Naive thymus-derived CD8-positive, alpha-beta T cell (primary cell): ENCODE measurements at regions not wholly inside any gene's neighbourhood (a gene's known extent, or its start where the extent isn't known, plus 50 kb on each side); places are given as distances from the start of the nearest gene placed in this dataset.

Experiments
- ATAC-seq, 2 donors: fragments of 150-1000 bp; cut with Tn5 transposase in 1 of 2; sonication (Bioruptor Pico), chemical (Tn5 transposase) in 1 of 2; 1 replicate in 1 of 2; 2 replicates in 1 of 2; pipeline ENCODE4 v1.10.0; 2021; ENCODE audit warnings: mild to moderate bottlenecking in 2 of 2, moderate library complexity in 2 of 2
- POLR2A ChIA-PET: fragments of 350-600 bp; sonication (Branson Sonifier 250); formaldehyde crosslinking; loops from one replicate; lab custom pipeline; 2021; ENCODE audit warnings: antibody characterized with exemption; lab: Charles Lee
- DNase-seq, 10 donors: peaks; one replicate each; pipeline versions ENCODE4 v3.0.0 to v3.0.0-alpha.2; 2020 to 2022
- H3K27ac Mint-ChIP-seq, 10 donors: one replicate each; pipeline ENCODE4 v1.8.0; 2020 to 2022; ENCODE audit warnings: mild to moderate bottlenecking in 10 of 10, mixed read lengths in 10 of 10, moderate library complexity in 4 of 10, inconsistent platforms in 1 of 10
- H3K27me3 Mint-ChIP-seq, 5 donors: one replicate each; pipeline ENCODE4 v1.8.0; 2021 to 2022; ENCODE audit warnings: mixed read lengths in 5 of 5
- H3K36me3 Mint-ChIP-seq, 3 donors: one replicate each; pipeline ENCODE4 v1.8.0; 2020 to 2022; ENCODE audit warnings: mixed read lengths in 3 of 3, mild to moderate bottlenecking in 2 of 3, inconsistent platforms in 1 of 3
- H3K4me1 Mint-ChIP-seq, 4 donors: one replicate each; pipeline ENCODE4 v1.8.0; 2021 to 2022; ENCODE audit warnings: mixed read lengths in 4 of 4
- H3K4me3 Mint-ChIP-seq, 10 donors: one replicate each; pipeline ENCODE4 v1.8.0; 2020 to 2022; ENCODE audit warnings: mild to moderate bottlenecking in 10 of 10, mixed read lengths in 10 of 10, moderate library complexity in 6 of 10, inconsistent platforms in 1 of 10
- H3K9me3 Mint-ChIP-seq, 9 donors: one replicate each; pipeline ENCODE4 v1.8.0; 2020 to 2022; ENCODE audit warnings: mixed read lengths in 9 of 9, mild to moderate bottlenecking in 3 of 9, inconsistent platforms in 1 of 9, moderate library complexity in 1 of 9

DNA sequence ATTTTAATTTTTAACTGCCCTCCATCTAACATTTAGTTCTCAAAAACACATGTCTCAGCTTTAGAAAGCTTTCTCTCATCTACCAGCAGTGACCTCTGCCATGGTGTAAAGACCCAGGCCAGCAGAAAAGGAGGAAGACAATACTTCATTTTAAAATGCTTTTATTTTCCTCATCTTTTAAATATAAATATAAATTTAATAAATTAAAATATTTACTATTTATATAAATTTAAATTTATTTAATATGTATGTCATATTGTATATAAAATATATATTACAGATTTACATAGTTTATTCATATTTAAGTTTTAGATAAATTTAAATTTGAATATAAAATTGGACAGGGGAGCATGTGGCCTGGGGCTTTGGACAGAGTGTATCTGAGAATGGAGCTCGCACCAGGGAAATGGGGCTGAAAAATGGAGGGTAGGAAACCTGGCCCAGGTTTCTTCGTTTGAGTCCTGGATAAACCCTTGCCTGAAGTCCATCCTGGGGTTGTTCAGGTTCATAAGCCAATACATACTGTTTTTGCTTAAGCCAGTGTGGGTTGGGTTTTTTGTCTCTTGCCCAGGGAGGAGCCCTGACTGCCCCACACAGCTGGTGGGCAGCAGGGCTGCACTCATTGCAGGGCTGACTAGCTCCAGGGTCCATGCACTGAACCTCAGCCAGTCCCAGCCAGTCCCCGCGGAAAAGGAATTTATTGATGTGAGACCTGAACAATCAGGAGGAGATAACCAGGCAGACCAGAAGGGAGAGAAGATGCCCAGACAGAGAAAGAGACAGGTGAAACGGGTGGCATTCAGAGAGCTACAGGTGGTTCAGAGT, 77.3 kb upstream of the LAPTM4A start:
- no peak overlapping the region for H3K27ac Mint-ChIP-seq
- ATAC-seq = no peak
- POLR2A ChIA-PET = no interaction called here
- no peaks in the 10 kb centered on the region for H3K4me1 Mint-ChIP-seq
- no peak for DNase-seq
- H3K9me3 Mint-ChIP-seq = no peaks in the 10 kb centered on the region
- peaks cover 8 to 30% (median 16%) of the 10 kb centered on the region in 5 donors for H3K27me3 Mint-ChIP-seq
- no peak overlapping the region for H3K4me3 Mint-ChIP-seq
- no peaks in the 10 kb centered on the region for H3K36me3 Mint-ChIP-seq

DNA sequence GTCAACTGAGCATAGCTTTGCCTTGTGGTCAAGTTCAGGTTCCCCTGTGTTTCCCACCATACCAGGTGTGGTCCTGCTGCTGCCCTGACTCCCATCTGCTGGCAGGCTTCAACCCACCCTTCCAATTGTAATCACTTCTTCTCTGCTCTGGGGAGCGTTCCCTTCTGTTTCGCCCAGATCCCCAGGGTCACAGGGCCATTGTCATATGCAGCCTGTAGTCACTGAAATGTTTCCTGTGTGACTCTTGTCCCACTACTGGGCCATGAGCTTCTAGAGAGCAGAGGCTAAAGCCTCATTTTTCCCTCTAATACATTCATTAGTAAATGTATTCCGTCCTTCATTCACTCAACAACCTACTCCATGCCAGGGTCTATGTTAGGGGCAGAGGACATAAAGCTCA, 75.0 kb upstream of the LAPTM4A start:
- H3K4me1 Mint-ChIP-seq = no peaks in the 10 kb centered on the region
- ATAC-seq (no peak), DNase-seq (no peak)
- no peak overlapping the region for H3K4me3 Mint-ChIP-seq
- no peaks in the 10 kb centered on the region for H3K9me3 Mint-ChIP-seq
- POLR2A ChIA-PET = no interaction called here
- H3K27ac Mint-ChIP-seq = no peak overlapping the region
- H3K36me3 Mint-ChIP-seq = no peaks in the 10 kb centered on the region
- H3K27me3 Mint-ChIP-seq = peaks cover 0 to 25% (median 5%) of the 10 kb centered on the region in 5 donors

DNA sequence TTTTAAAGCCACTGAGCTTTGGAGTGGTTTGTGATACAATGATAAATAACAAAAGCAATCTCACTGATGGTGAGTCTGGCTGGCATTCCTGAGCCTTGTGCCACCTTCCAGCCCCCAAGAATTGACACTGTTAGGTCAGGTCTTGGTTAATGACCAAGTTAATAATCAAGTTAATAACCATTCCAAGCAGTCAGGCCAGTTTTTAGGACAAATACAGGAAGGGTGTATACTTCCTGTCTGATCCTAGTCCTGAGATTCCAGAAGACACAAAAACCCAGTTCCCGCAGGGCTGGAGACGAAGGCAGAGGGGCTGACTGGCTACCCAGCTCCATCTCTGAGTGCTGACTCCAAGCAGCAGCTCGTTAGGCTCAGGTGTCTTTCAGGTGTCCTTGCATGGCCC, 74.6 kb upstream of the LAPTM4A start:
- H3K27ac Mint-ChIP-seq = no peak overlapping the region
- H3K4me3 Mint-ChIP-seq = no peak overlapping the region
- POLR2A ChIA-PET = no interaction called here
- no peaks in the 10 kb centered on the region for H3K36me3 Mint-ChIP-seq
- no peaks in the 10 kb centered on the region for H3K4me1 Mint-ChIP-seq
- ATAC-seq (no peak), DNase-seq (no peak)
- H3K27me3 Mint-ChIP-seq = peaks cover 0 to 24% (median 5%) of the 10 kb centered on the region in 5 donors
- no peaks in the 10 kb centered on the region for H3K9me3 Mint-ChIP-seq

GRCh38 chr2:20125616-20126015, 74.2 kb upstream of the LAPTM4A start:
- H3K9me3 Mint-ChIP-seq = no peaks in the 10 kb centered on the region
- H3K4me1 Mint-ChIP-seq = no peaks in the 10 kb centered on the region
- peak overlapping the region in 1 of 10 donors; percentile 49 for H3K27ac Mint-ChIP-seq
- H3K4me3 Mint-ChIP-seq = no peak overlapping the region
- H3K27me3 Mint-ChIP-seq = peaks cover 0 to 20% (median 5%) of the 10 kb centered on the region in 5 donors
- POLR2A ChIA-PET = no interaction called here
- DNase-seq = no peak
- ATAC-seq = no peak
- H3K36me3 Mint-ChIP-seq = no peaks in the 10 kb centered on the region

DNA sequence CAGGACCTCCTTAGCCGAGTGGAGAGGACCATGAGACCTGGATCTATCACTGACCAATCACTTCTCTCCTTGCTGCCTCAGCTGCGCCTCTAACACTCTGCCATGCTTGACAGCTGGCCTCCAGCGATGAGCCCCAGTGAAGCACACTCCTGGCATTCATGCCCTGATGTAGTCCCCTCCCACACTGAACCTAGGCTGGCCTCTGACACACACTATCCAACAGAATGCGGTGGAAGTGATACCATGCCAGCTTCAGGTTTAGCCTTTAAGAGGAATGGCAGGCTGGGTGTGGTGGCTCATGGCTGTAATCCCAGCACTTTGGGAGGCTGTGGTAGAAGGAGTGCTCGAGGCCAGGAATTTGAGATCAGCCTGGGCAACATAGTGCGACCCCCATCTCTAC, 73.7 kb upstream of the LAPTM4A start:
- H3K36me3 Mint-ChIP-seq = no peaks in the 10 kb centered on the region
- H3K4me3 Mint-ChIP-seq = no peak overlapping the region
- POLR2A ChIA-PET = no interaction called here
- H3K9me3 Mint-ChIP-seq = no peaks in the 10 kb centered on the region
- ATAC-seq (no peak), DNase-seq (no peak)
- peak overlapping the region in 1 of 10 donors; percentile 49 for H3K27ac Mint-ChIP-seq
- peaks cover 0 to 16% (median 5%) of the 10 kb centered on the region in 5 donors for H3K27me3 Mint-ChIP-seq
- H3K4me1 Mint-ChIP-seq = no peaks in the 10 kb centered on the region

DNA sequence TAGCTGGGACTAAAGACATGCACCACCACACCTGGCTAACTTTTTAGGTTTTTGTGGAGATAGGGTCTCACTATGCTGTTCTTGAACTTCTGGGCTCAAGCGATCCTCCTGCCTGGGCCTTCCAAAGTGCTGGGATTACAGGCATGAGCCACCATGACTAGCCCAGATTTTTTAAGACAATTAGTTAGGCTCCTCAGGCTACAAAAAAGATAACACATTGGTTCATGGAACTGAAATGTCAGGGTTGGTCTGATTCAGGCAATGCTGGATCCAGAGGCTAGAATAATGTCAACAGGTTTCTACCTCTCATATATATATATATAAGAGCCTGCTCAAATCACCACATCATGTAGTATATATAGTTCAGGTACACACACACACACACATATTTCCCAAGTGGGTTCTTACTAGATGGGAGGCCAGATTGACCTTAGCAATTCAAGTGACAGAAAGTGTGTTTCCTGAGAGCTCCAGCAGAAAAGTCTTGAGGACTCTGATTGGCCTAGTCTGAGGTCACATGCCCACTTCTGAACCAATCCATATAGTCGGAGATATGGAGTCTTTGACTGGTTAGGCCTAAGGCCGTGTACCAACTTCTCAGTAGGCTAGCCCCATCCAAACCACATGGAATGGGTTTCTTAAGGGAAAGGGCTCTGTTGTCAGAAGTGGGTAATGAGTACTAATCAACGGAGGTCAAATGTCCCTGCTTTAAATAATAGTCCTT, 72.6 kb upstream of the LAPTM4A start:
- Mint-ChIP-seq H3K4me1 (no peaks in the 10 kb centered on the region), H3K27ac (no peak overlapping the region), H3K36me3 (no peaks in the 10 kb centered on the region), H3K4me3 (no peak overlapping the region), H3K27me3 (peaks cover 0 to 22% (median 4%) of the 10 kb centered on the region in 5 donors), H3K9me3 (no peaks in the 10 kb centered on the region)
- POLR2A ChIA-PET = no interaction called here
- no peak for DNase-seq
- ATAC-seq = no peak

- no peak for ATAC-seq
- POLR2A ChIA-PET = no interaction called here
Measured at GRCh38 chr2:20122864-20123263, 71.4 kb upstream of the LAPTM4A start.

DNA sequence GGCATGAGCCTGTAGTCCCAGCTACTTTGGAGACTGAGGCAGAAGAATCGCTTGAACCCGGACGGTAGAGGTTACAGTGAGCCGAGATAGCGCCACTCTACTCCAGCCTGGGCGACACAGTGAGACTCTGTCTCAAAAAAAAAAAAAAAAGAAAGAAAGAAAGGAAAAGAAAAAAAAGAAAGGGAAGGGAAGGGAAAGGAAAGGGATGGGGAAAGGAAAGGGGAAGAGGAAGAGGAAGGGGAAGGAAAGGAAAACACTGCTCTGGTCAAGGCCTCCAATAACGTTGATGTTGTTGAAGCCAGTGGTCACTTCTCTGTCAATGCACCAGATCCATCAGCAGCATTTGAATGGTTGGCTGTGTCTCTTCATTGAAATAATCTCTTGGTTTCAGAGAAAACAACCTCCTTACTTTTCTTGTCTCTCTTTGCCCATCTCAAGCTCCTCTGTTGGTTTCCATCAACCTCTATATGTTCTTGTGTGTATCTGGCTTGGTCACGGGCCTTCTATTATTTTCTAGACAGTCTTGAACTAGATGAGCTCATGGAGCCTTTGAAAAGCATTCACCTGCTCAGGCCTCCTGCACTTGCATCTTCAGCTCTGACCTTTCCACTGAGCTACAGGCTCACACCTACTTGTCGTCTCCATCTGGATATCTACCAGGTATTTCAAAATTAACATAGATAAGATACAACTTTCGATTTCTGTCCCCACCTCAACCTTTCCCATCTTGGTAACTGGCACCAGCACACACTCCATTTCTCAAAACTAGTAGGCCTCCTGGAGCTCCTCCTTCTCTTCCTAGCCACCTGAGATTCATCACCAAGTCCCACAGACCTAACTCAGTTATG, 69.4 kb upstream of the LAPTM4A start:
- peaks cover 0 to 17% (median 4%) of the 10 kb centered on the region in 5 donors for H3K27me3 Mint-ChIP-seq
- H3K4me3 Mint-ChIP-seq = no peak overlapping the region
- no peaks in the 10 kb centered on the region for H3K36me3 Mint-ChIP-seq
- DNase-seq (no peak), ATAC-seq (no peak)
- no peaks in the 10 kb centered on the region for H3K4me1 Mint-ChIP-seq
- H3K9me3 Mint-ChIP-seq = no peaks in the 10 kb centered on the region
- POLR2A ChIA-PET = no interaction called here
- no peak overlapping the region for H3K27ac Mint-ChIP-seq

More at GRCh38 chr2:20122864-20123263, 71.4 kb upstream of the LAPTM4A start:
- Mint-ChIP-seq H3K4me3 (no peak overlapping the region), H3K36me3 (no peaks in the 10 kb centered on the region), H3K4me1 (no peaks in the 10 kb centered on the region), H3K9me3 (no peaks in the 10 kb centered on the region), H3K27ac (no peak overlapping the region), H3K27me3 (peaks cover 0 to 21% (median 4%) of the 10 kb centered on the region in 5 donors)
- no peak for DNase-seq

GRCh38 chr2:20118051-20118450, 66.6 kb upstream of the LAPTM4A start:
- Mint-ChIP-seq H3K4me1 (no peaks in the 10 kb centered on the region), H3K27me3 (peaks cover 0 to 17% (median 4%) of the 10 kb centered on the region in 5 donors), H3K9me3 (no peaks in the 10 kb centered on the region), H3K27ac (no peak overlapping the region), H3K36me3 (no peaks in the 10 kb centered on the region), H3K4me3 (no peak overlapping the region)
- DNase-seq (no peak), ATAC-seq (no peak)
- POLR2A ChIA-PET = no interaction called here

- ATAC-seq = no peak
Measured at GRCh38 chr2:20115902-20116301, 64.5 kb upstream of the LAPTM4A start.

DNA sequence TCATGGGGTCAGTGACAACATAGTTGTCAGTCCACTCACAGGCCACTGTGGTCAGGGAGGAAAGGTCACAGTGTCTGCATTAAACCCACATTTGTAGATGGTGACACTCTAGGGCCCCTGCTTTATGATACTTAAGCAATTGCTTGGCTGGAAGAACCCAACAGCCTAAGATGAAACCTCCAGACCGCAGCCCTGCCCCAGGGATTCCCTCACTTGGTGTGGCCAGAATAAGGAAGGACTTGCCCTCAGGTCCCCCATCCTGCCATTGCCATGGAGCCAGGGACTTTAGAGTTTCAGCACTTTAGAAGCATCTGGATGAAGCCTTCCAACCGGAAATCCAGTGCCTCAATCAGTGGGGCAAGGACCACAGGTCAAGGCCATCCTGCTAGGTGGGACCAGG, 63.9 kb upstream of the LAPTM4A start:
- Mint-ChIP-seq H3K4me1 (no peaks in the 10 kb centered on the region), H3K9me3 (peaks cover 0 to under 1% (median 0%) of the 10 kb centered on the region in 9 donors), H3K27me3 (peaks cover 0 to 10% (median 4%) of the 10 kb centered on the region in 5 donors), H3K4me3 (no peak overlapping the region), H3K27ac (no peak overlapping the region), H3K36me3 (no peaks in the 10 kb centered on the region)
- no peak for ATAC-seq
- POLR2A ChIA-PET = no interaction called here
- DNase-seq = no peak

More at GRCh38 chr2:20115902-20116301, 64.5 kb upstream of the LAPTM4A start:
- Mint-ChIP-seq H3K27ac (no peak overlapping the region), H3K4me3 (no peak overlapping the region), H3K27me3 (peaks cover 0 to 9% (median 2%) of the 10 kb centered on the region in 5 donors), H3K36me3 (no peaks in the 10 kb centered on the region), H3K9me3 (no peaks in the 10 kb centered on the region), H3K4me1 (no peaks in the 10 kb centered on the region)
- POLR2A ChIA-PET = no interaction called here
- no peak for DNase-seq

- H3K27me3 Mint-ChIP-seq = peaks cover 0 to 13% (median 6%) of the 10 kb centered on the region in 5 donors
- ATAC-seq (no peak), DNase-seq (no peak)
- no peak overlapping the region for H3K27ac Mint-ChIP-seq
- POLR2A ChIA-PET = interaction anchor here (1.2 kb wide), 1 partner anchor 9 kb away, joined by 3 read pairs; no protein-coding TSS in a partner anchor
- no peak overlapping the region for H3K4me3 Mint-ChIP-seq
- no peaks in the 10 kb centered on the region for H3K36me3 Mint-ChIP-seq
- no peaks in the 10 kb centered on the region for H3K4me1 Mint-ChIP-seq
- H3K9me3 Mint-ChIP-seq = peaks cover 0 to 2% (median 0%) of the 10 kb centered on the region in 9 donors
Measured at GRCh38 chr2:20113986-20114938, 62.8 kb upstream of the LAPTM4A start.
